NCI-H82 (cell line): ENCODE measurements at regions not wholly inside any gene's neighbourhood (a gene's known extent, or its start where the extent isn't known, plus 50 kb on each side); places are given as distances from the start of the nearest gene placed in this dataset.
A peak's percentile ranks its signal among the peaks of the same experiment; 100 is the strongest.
"Not testable (repeated sequence)": the region's sequence is repeated elsewhere in the genome, so short reads cannot be mapped to it uniquely, and the experiment has no call there.

Experiments
- DNase-seq: peaks from one replicate; lab custom pipeline; 2025; lab: John Stamatoyannopoulos, UW

DNA sequence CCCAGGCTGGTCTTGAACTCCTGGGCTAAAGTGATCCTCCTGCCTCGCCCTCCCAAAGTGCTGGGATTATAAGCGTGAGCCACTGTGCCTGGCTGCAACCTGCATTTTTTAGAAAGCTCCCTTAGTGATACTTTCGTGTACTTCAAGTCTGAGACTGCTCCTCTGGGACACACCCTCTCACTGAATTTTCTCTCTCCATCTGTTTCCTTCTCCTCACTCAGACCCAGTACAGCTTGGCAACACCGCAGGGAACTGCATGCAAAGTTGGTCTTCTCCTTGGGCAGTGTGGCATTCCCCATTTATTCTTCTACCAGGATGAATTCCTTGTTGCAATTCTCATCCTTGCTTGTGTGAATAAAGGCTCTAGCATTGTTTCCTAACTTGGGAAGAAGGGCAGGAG is 175.9 kb downstream of the LPIN1 start:
- DNase-seq: no peak

DNA sequence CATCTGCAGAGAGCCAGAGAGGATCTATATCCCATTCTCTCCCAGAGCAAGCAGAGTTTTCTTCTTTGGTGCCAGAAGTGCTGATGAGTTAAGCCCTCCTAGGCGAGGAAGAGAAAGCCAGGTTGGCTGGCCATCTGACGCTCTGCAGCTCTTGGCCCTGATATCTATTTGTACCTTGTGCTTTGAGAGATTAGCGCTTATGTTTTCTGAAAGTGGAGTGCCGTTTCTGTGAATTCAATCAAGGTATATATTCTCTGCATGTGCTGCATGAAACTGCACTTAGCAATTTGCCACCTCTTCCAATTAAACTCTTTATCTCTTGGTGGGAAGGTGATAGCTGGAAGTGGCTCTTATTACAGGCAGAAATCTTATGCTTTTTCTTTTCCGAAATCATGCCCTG is 177.5 kb downstream of the LPIN1 start:
- DNase-seq: peak; percentile 6

- no peak for DNase-seq
Measured at GRCh38 chr2:11925295-11926066, 179.0 kb downstream of the LPIN1 start.

DNA sequence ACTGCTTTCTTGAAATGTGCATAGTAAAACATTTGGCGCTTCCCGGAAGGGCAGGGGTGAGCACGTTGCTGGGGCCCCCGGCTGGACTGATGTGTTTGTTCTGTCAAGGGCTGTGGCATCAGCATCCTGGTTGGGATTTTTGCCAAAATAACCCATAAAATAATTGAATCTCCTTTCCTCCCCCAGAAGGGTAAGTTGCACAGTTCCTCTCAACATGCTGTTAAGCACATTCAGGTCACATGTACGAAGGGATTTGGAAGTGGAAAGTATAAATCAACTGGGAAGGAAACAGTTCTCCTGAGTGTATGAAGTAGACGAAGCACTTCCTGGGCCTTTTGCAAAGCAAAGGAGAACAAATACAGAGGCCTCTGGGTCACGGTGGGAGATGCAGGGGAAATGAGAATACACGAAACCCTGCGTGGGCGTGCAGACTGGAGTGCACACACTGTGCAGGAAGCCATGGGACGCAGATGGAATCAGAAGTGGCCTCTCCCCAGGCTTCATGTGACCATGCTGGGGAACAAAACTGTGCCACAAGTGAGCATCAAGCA is 183.9 kb downstream of the LPIN1 start:
- DNase-seq: no peak

DNA sequence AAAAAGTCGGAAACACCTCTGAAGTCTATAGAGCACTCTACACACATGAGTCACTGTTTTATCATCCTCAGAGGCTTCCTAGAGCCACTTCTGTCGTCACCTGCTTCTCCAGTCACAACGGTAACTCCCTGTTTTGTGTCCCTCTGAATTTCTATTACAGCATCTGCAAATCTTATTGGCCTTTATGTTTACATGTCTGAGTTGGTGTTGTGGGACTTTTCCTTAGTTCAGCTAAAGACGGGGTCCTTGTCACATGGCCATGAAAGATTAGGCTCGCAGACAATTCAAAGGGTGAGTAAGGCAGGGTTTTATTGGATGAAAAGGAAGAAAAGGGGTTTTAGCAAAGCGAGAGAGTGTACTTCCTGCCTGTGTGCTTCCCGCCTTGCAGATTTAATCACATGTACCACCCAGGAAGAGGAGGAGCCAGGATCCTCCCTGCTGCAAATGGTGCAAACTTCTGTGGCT is 185.6 kb downstream of the LPIN1 start:
- no peak for DNase-seq

GRCh38 chr2:11932962-11933361 is 186.5 kb downstream of the LPIN1 start:
- no peak for DNase-seq

DNA sequence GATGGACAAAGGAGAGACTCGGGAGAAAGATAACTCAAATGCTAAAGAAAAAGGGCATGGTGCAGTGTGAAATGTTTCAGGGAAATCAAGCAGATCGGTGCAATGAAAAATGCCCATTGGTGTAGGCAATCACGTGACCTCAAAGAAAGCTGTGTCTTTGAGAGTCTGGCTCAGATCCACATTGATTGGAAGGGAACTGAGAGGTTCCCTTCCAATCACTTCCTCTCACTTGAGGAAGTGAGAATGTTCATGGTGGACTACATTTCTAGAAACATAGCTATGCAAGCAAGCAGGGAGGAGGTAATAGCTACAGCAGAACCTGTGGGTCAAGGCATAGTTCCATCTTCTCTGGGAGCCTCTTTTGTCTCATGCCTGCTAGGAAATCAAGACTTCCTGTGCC is 187.4 kb downstream of the LPIN1 start:
- no peak for DNase-seq

DNA sequence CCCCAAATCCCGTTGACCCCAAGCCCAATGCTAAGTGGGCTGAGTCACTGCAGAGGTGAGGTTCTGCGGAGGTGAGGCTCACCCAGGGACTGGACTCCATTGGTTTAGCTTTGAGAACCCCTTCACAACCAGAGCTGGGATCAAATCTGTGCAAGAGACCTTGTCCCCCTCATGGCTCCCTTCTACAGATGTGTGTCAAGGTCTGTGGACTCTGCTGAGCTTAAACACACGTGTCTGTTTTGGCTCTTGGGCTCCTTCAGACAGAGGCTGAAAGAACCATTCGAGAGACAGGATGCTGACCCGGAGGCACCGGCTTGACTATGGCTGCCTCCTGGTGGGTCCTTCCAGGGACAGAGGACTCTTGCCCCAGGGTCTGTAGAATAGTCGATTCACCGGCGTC is 190.3 kb downstream of the LPIN1 start:
- no peak for DNase-seq

- DNase-seq: peak; percentile 48
Measured at GRCh38 chr2:11938196-11938595, 191.8 kb downstream of the LPIN1 start.

DNA sequence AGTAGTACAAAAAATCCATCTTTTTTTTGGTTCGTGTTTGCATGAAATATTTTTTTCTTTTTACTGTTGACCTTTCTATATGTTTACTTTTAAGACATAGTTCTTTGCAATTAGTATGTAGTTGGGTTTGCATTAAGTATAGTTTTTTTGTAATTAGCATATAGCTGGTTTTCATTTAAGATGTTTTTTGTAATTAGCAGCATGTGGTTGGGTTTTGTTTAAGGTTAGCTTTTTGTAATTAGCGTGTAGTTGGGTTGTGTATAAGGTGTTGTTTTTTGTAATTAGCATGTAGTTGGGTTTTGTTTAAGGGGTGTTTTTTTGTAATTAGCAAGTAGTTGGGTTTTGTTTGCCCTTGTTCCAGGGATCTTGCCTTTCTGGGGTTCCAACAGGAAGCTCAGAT is 193.1 kb downstream of the LPIN1 start:
- DNase-seq: no peak

DNA sequence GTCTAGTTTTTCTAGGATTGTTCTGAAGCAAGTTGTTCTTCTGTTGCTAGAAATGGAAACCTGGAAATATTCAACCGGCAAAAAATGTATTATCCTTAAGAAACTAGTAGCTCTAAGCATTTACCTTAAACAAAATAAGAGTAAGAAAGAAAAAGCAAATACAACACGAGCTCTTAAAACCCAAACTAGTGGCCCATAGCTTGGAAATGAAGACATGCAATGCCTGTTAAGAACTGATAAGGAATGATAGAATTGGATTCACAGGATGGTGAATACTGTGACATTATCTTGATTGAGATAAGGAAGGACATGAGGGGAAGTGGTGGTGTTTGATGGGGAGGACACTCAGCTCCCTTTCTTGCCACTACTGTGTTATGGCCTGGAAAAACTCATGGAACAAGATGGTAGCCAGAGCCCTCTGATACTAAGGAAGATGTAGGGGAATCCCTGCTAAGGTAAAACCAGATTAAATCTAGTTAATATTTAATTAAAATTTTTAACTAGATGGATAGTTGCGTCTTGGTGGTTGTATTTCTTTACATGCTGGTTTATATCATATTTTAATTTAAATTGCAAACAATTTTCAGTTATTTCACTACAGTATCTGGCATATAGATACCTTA is 193.8 kb downstream of the LPIN1 start:
- no peak for DNase-seq

DNA sequence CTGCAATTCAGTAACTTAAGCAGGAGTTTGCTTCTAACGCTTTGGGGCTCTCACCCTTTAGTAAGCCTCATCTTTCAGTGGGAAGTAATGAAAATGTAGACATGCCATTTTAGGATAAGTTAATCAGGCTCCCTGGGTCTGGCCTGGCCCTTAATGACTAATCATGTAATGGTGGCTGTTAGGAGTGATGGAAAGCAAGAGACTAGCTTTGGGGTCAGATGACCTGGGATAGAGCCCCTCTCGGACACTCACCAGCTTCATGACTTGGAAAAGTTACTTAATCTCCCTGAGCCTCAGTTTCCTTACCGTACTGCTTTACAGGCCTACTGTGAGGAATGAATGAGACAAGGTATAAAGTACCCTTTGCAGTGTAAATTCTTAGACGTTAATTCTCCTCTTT is 194.4 kb downstream of the LPIN1 start:
- DNase-seq: no peak

DNA sequence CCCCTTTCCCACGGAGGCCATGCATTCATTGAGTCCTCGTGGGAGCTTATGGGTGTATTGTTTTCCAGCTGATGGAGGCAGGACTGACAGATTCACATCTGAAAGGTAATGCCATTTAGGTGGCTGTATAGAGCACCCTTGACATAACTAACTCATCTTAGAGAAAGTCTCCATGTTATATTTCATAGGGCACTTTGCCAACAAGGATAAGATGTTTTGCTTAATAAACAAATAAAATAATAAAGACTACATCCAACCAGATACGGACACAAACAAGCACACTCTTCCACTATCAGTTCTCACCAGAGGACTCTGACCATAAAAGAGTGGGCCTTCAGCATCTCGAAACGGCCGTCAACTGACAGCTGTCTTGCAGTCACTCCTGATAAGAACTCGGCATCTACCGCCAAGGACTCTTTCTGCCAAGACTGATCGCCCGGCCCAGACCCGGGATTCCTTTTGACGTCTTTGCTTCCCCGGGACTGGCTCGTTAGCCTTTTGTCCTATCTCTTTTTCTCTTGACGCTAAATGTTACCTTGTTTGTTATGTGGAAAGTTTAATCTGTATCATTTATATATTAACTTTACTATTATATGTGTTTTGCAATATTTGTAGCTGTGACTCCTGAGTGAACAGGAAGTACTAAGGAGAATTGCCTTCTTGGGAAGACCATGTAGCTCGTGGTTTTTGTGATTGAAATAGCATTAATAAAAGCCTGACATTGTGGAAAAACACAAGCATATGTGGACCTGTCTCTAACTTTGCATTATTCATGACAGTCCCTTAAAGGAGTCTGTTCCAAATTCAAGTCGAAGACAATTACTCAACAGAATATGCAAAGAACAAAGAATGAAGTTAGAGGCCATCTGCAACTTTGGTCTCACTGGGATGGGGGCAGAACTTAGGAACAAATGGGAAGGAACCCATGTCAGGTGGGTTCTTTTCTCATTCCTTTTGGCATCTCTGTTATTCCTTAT is 195.1 kb downstream of the LPIN1 start:
- DNase-seq: no peak

DNA sequence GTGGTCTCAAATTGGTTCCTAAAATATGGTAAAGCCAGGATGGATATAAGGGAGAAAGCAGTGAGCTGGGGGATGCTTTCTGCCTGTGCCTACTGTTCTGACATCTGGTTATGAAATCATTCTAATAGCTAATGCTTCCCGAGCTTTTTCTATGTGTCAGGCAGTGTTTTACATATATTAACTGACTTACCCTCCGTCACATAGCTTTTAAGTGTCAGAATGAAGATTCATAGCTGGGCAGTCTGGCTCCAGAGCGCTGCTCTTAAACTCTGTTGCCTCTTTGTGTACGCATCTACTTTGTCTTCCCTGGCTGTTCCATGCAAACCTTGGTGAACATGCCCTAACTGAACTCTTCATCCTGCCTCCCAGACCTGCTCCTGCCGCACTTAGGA is 195.7 kb downstream of the LPIN1 start:
- DNase-seq: no peak

- DNase-seq: no peak
Measured at GRCh38 chr2:11944311-11944710, 197.9 kb downstream of the LPIN1 start.

GRCh38 chr2:11945139-11946126 is 199.0 kb downstream of the LPIN1 start:
- no peak for DNase-seq

DNA sequence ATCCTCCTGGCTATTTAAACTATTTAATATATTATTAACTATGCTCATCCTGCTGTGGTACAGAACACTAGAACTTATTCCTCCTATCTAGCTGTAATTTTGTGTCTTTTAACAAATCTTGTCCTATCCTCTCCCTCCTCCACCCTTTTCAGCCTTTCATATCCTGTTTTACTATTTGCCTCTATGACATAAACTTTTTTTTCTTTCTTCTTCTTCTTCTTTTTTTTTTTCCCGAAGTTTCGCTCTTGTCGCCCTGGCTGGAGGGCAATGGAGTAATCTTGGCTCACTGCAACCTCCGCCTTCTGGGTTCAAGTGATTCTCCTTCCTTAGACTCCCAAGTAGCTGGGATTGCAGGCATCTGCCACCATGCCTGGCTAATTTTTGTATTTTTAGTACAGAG is 201.5 kb downstream of the LPIN1 start:
- no peak for DNase-seq

DNA sequence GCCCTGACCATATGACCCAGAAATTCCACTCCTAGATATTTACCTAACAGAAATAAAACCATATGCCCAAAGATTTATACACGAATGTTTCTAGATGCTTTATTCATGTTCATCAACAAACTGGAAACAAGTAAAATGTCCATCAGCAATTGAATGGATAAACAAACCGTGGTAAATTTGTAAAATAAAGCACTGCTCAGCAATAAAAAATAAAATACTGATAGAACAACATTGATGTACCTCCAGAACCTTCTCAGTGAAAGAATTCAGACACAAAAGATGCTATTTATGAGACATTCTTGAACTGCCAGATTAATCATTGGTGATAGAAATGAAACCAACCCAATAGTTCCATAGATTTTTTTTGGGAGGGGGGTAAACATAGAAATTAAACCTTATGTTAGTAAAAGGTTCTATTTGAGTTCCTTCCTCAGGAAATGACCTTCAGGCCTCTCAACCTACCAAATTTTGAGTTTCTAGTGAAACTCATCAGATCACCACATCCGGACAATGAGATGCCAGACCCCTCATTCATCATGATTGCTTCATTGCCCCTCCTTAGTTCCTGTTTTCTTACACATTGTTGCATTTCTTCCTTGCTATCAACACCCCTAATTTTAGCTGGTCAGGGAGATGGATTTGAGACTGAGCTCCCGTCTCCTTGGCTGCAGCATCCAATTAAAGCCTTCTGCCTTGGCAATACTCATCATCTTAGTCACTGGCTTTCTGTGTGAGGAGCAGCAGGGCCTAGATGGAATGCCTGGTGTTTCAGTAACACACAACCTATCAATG is 203.5 kb downstream of the LPIN1 start:
- DNase-seq: no peak

- DNase-seq: no peak
Measured at GRCh38 chr2:11950896-11951295, 204.5 kb downstream of the LPIN1 start.

DNA sequence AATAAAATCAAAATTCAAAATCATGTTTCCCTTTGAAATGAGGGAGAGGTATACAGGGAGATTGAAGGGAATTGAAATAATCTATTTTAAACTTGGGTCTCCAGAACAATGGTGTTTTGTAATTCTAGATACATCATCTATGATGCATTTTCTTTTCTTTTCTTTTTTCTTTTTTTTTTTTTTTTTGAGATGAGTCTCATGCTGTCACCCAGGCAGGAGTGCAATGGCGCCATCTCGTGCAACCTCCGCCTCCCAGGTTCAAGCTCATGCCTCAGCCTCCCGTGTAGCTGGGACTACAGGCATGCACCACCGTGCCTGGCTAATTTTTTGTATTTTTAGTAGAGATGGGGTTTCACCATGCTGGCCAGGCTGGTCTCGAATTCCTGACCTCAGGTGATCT is 205.1 kb downstream of the LPIN1 start:
- DNase-seq: not testable (repeated sequence)
